ENCODE measurements at regions not wholly inside any gene's neighbourhood (a gene's known extent, or its start where the extent isn't known, plus 50 kb on each side); places are given as distances from the start of the nearest gene placed in this dataset.
"Not testable (repeated sequence)": the region's sequence is repeated elsewhere in the genome, so short reads cannot be mapped to it uniquely, and the experiment has no call there.

GRCh38 chrY:18078452-18078851 lies 52.9 kb downstream of the CDY2A start:
- in situ Hi-C loops (cut with HindIII; ENCODE audit: extremely low pct_ligation_motif_present, low pct_unique_long_range_greater_than_20kb); POLR2A ChIA-PET; BruUV-seq (replicated peaks); H3K4me1 ChIP-seq (ENCODE audit: insufficient read depth, low read length); H3K4me2 ChIP-seq (ENCODE audit: low read depth, low read length); H2AFZ ChIP-seq (ENCODE audit: low read length); DNase-seq (ENCODE audit: low spot score); H3K79me2 ChIP-seq (ENCODE audit: insufficient read depth, low read length); intact Hi-C loops (cut with micrococcal nuclease; ENCODE audit: unreplicated experiment); H4K20me1 ChIP-seq (ENCODE audit: insufficient read depth, low read length); H3K4me3 ChIP-seq (replicated peaks in 1 of 3; ENCODE audit: insufficient read depth in 1 of 3, low read depth in 2 of 3, low read length in 3 of 3); CTCF ChIA-PET (ENCODE audit: low intra/inter-chr PET ratio, low total read pairs); FAIRE-seq; H3K27ac ChIP-seq (ENCODE audit: extremely low read length, insufficient read depth, low read length); H3K9me3 ChIP-seq (ENCODE audit: low read length); ATAC-seq; H3K9ac ChIP-seq (ENCODE audit: insufficient read depth, low read depth, low read length); H3K27me3 ChIP-seq (ENCODE audit: control insufficient read depth in 1 of 2, insufficient read depth in 2 of 2, low read length in 2 of 2); H3K36me3 ChIP-seq (replicated peaks in 1 of 2; ENCODE audit: control insufficient read depth in 1 of 2, insufficient read depth in 2 of 2, low read length in 2 of 2): not testable (repeated sequence)
- WGBS (ENCODE audit: low lambda C conversion rate): no CpG with 5 or more reads among the region's 5 CpGs

- H3K9ac ChIP-seq (ENCODE audit: insufficient read depth, low read depth, low read length); POLR2A ChIA-PET; H3K27ac ChIP-seq (ENCODE audit: extremely low read length, insufficient read depth, low read length); H2AFZ ChIP-seq (ENCODE audit: low read length); H3K36me3 ChIP-seq (replicated peaks in 1 of 2; ENCODE audit: control insufficient read depth in 1 of 2, insufficient read depth in 2 of 2, low read length in 2 of 2); H3K9me3 ChIP-seq (ENCODE audit: low read length); DNase-seq (ENCODE audit: low spot score); in situ Hi-C loops (cut with HindIII; ENCODE audit: extremely low pct_ligation_motif_present, low pct_unique_long_range_greater_than_20kb); BruUV-seq (replicated peaks); CTCF ChIA-PET (ENCODE audit: low intra/inter-chr PET ratio, low total read pairs); ATAC-seq; H3K27me3 ChIP-seq (ENCODE audit: control insufficient read depth in 1 of 2, insufficient read depth in 2 of 2, low read length in 2 of 2); H3K4me1 ChIP-seq (ENCODE audit: insufficient read depth, low read length); H3K4me3 ChIP-seq (replicated peaks in 1 of 3; ENCODE audit: insufficient read depth in 1 of 3, low read depth in 2 of 3, low read length in 3 of 3); H3K79me2 ChIP-seq (ENCODE audit: insufficient read depth, low read length); H3K4me2 ChIP-seq (ENCODE audit: low read depth, low read length); H4K20me1 ChIP-seq (ENCODE audit: insufficient read depth, low read length); intact Hi-C loops (cut with micrococcal nuclease; ENCODE audit: unreplicated experiment): not testable (repeated sequence)
- no CpG with 5 or more reads among the region's 4 CpGs for WGBS (ENCODE audit: low lambda C conversion rate)
- FAIRE-seq: peak; percentile 82
These were observed 60.3 kb downstream of the CDY2A start for GRCh38 chrY:18085910-18086309.

- DNase-seq (ENCODE audit: low spot score); H3K4me2 ChIP-seq (ENCODE audit: low read depth, low read length); H3K4me1 ChIP-seq (ENCODE audit: insufficient read depth, low read length); in situ Hi-C loops (cut with HindIII; ENCODE audit: extremely low pct_ligation_motif_present, low pct_unique_long_range_greater_than_20kb); H3K4me3 ChIP-seq (replicated peaks in 1 of 3; ENCODE audit: insufficient read depth in 1 of 3, low read depth in 2 of 3, low read length in 3 of 3); CTCF ChIA-PET (ENCODE audit: low intra/inter-chr PET ratio, low total read pairs); POLR2A ChIA-PET; H3K9me3 ChIP-seq (ENCODE audit: low read length); H3K36me3 ChIP-seq (replicated peaks in 1 of 2; ENCODE audit: control insufficient read depth in 1 of 2, insufficient read depth in 2 of 2, low read length in 2 of 2); ATAC-seq; BruUV-seq (replicated peaks); H2AFZ ChIP-seq (ENCODE audit: low read length); H3K27me3 ChIP-seq (ENCODE audit: control insufficient read depth in 1 of 2, insufficient read depth in 2 of 2, low read length in 2 of 2); H4K20me1 ChIP-seq (ENCODE audit: insufficient read depth, low read length); intact Hi-C loops (cut with micrococcal nuclease; ENCODE audit: unreplicated experiment); H3K9ac ChIP-seq (ENCODE audit: insufficient read depth, low read depth, low read length); H3K27ac ChIP-seq (ENCODE audit: extremely low read length, insufficient read depth, low read length); H3K79me2 ChIP-seq (ENCODE audit: insufficient read depth, low read length): not testable (repeated sequence)
- FAIRE-seq: peak; percentile 66
- WGBS (ENCODE audit: low lambda C conversion rate): no CpG with 5 or more reads among the region's 3 CpGs
These were observed 60.9 kb downstream of the CDY2A start for GRCh38 chrY:18086361-18086977.

GRCh38 chrY:18087943-18088655 lies 62.5 kb downstream of the CDY2A start:
- CTCF ChIA-PET (ENCODE audit: low intra/inter-chr PET ratio, low total read pairs); BruUV-seq (replicated peaks); POLR2A ChIA-PET; in situ Hi-C loops (cut with HindIII; ENCODE audit: extremely low pct_ligation_motif_present, low pct_unique_long_range_greater_than_20kb); H3K4me1 ChIP-seq (ENCODE audit: insufficient read depth, low read length); H3K9ac ChIP-seq (ENCODE audit: insufficient read depth, low read depth, low read length); H3K27me3 ChIP-seq (ENCODE audit: control insufficient read depth in 1 of 2, insufficient read depth in 2 of 2, low read length in 2 of 2); H3K36me3 ChIP-seq (replicated peaks in 1 of 2; ENCODE audit: control insufficient read depth in 1 of 2, insufficient read depth in 2 of 2, low read length in 2 of 2); H3K4me3 ChIP-seq (replicated peaks in 1 of 3; ENCODE audit: insufficient read depth in 1 of 3, low read depth in 2 of 3, low read length in 3 of 3); H2AFZ ChIP-seq (ENCODE audit: low read length); ATAC-seq; intact Hi-C loops (cut with micrococcal nuclease; ENCODE audit: unreplicated experiment); H3K27ac ChIP-seq (ENCODE audit: extremely low read length, insufficient read depth, low read length); H4K20me1 ChIP-seq (ENCODE audit: insufficient read depth, low read length); H3K79me2 ChIP-seq (ENCODE audit: insufficient read depth, low read length); FAIRE-seq; H3K9me3 ChIP-seq (ENCODE audit: low read length); DNase-seq (ENCODE audit: low spot score); H3K4me2 ChIP-seq (ENCODE audit: low read depth, low read length): not testable (repeated sequence)
- WGBS (ENCODE audit: low lambda C conversion rate): no CpG with 5 or more reads among the region's 5 CpGs

Measured in HepG2 (cell line).